CD4-positive, CD25-positive, alpha-beta regulatory T cell (primary cell): ENCODE measurements at regions not wholly inside any gene's neighbourhood (a gene's known extent, or its start where the extent isn't known, plus 50 kb on each side); places are given as distances from the start of the nearest gene placed in this dataset.

Experiments used
- ATAC-seq, 2 donors: fragments of 150-1000 bp; cut with Tn5 transposase; one replicate each; pipeline ENCODE4 v1.10.0; 2021; ENCODE audit warnings: low read depth in 2 of 2, moderate number of reproducible peaks in 2 of 2, moderate library complexity in 1 of 2
- DNase-seq, 3 donors: peaks; one replicate each; pipeline versions ENCODE4 v3.0.0 to v3.0.0-alpha.2; 2012 to 2022; ENCODE audit warnings: mixed read lengths in 1 of 3
- H3K27ac ChIP-seq: one replicate; pipeline ENCODE4 v1.7.0; 2013; ENCODE audit warnings: mild to moderate bottlenecking, low read length; ENCODE audit not compliant: insufficient read depth, poor library complexity, severe bottlenecking
- H3K27me3 ChIP-seq: one replicate; pipeline ENCODE4 v1.7.0; 2013; ENCODE audit warnings: low read length; ENCODE audit not compliant: control insufficient read depth, insufficient read depth
- H3K36me3 ChIP-seq: one replicate; pipeline ENCODE4 v1.7.0; 2013; ENCODE audit warnings: mild to moderate bottlenecking, low read length, moderate library complexity; ENCODE audit not compliant: control insufficient read depth, insufficient read depth
- H3K4me1 ChIP-seq: 2 replicates; pipeline ENCODE4 v1.7.0; 2013; ENCODE audit warnings: mild to moderate bottlenecking, low read length; ENCODE audit not compliant: insufficient read depth, control insufficient read depth, poor library complexity, severe bottlenecking
- H3K4me3 ChIP-seq: one replicate; pipeline ENCODE4 v1.7.0; 2013; ENCODE audit warnings: low read depth, mild to moderate bottlenecking, low read length, moderate library complexity
- H3K9me3 ChIP-seq, 2 experiments: 1 replicate in 1 of 2; 2 replicates in 1 of 2; pipeline ENCODE4 v1.7.0; 2013; ENCODE audit warnings: low read length in 2 of 2, mild to moderate bottlenecking in 1 of 2, moderate library complexity in 1 of 2; ENCODE audit not compliant: control insufficient read depth in 2 of 2
- H3K27ac Mint-ChIP-seq, 3 donors: one replicate each; pipeline ENCODE4 v1.8.0; 2020 to 2022; ENCODE audit warnings: mild to moderate bottlenecking in 3 of 3, mixed read lengths in 3 of 3, moderate library complexity in 2 of 3
- H3K27me3 Mint-ChIP-seq: one replicate; pipeline ENCODE4 v1.8.0; 2022; ENCODE audit warnings: mild to moderate bottlenecking, mixed read lengths
- H3K36me3 Mint-ChIP-seq: one replicate; pipeline ENCODE4 v1.8.0; 2020; ENCODE audit warnings: mixed read lengths
- H3K4me1 Mint-ChIP-seq, 4 donors: one replicate each; pipeline ENCODE4 v1.8.0; 2020 to 2022; ENCODE audit warnings: mixed read lengths in 4 of 4, mild to moderate bottlenecking in 1 of 4
- H3K4me3 Mint-ChIP-seq, 4 donors: one replicate each; pipeline ENCODE4 v1.8.0; 2020 to 2022; ENCODE audit warnings: mild to moderate bottlenecking in 4 of 4, mixed read lengths in 4 of 4, moderate library complexity in 3 of 4
- H3K9me3 Mint-ChIP-seq, 7 donors: one replicate each; pipeline ENCODE4 v1.8.0; 2020 to 2022; ENCODE audit warnings: mixed read lengths in 7 of 7, mild to moderate bottlenecking in 3 of 7, moderate library complexity in 2 of 7

DNA sequence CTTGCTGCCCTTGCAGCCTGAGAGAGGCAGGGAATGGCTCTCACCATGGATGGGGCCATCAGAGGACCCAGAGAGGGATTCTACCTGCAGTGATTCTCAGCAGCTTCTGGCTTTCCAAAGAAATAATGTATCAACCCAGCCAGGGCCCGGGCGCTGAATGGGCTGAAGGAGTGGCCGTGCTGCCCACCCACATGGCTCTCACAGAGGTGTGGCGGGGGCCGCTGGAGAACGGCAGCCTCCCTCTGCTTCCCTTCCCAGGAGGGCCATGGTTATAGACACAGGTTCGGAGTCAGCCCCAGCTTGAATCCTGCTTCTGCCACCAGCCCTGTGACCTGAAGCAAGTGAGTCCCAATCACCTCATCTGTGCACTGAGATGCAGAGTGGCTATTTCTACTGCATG, 82.7 kb downstream of the THAP12 start:
- H3K36me3 Mint-ChIP-seq, result no peaks in the 10 kb centered on the region
- peaks cover 0 to 3% (median 1%) of the 10 kb centered on the region in 4 donors for H3K4me1 Mint-ChIP-seq
- Histone ChIP-seq H3K4me1 (no peaks in the 10 kb centered on the region), H3K36me3 (no peaks in the 10 kb centered on the region), H3K27me3 (no peaks in the 10 kb centered on the region), H3K9me3 (no peaks in the 10 kb centered on the region), H3K4me3 (no peak overlapping the region), H3K27ac (no peak overlapping the region)
- peaks cover 9% of the 10 kb centered on the region for H3K27me3 Mint-ChIP-seq
- no peak overlapping the region for H3K4me3 Mint-ChIP-seq
- H3K9me3 Mint-ChIP-seq, result no peaks in the 10 kb centered on the region
- DNase-seq, result no peak
- ATAC-seq, result no peak
- no peak overlapping the region for H3K27ac Mint-ChIP-seq

DNA sequence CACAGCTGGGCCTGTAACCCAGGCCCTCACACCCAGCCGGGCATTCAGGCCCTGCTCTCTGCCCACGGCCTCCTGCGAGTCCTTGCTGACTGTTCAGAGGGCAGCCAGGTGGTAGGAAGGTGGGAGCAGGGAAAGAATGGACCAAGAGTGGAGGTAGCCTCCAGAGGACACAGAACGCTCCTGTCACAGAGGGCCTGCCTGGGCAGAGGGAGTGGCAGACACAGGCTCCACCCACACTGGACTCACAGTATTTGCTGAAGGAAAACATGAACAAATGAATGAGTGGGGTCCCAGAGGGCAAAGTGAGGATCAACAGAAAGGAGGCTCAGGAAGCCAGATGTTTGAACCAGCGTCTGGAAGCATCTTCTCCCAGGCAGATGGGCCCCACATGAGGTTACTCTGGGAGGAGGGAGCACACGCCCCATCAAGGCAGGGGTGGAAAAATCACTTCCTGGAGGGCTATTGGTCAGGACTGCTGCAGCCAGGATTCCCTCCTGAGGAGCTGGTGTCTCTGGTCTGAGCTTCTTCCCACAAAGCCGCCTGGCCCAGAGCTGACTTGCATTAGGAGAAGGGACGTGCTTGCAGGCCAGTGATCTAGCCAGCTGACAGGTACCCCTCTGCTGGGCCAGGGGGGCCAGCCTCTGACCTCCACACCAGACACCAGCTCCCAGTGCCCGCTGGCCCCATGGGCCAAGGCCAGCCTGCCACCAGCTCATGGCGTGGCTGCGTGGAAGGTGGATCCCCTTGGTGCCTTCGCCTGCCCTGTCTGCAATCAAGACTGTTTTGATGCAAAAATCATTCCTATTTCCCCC, 84.0 kb downstream of the THAP12 start:
- Histone ChIP-seq H3K27me3 (no peaks in the 10 kb centered on the region), H3K9me3 (no peaks in the 10 kb centered on the region), H3K4me3 (no peak overlapping the region), H3K36me3 (no peaks in the 10 kb centered on the region), H3K27ac (no peak overlapping the region), H3K4me1 (no peaks in the 10 kb centered on the region)
- Mint-ChIP-seq H3K4me3 (no peak overlapping the region), H3K36me3 (no peaks in the 10 kb centered on the region), H3K9me3 (no peaks in the 10 kb centered on the region), H3K27me3 (peaks cover 4% of the 10 kb centered on the region), H3K27ac (no peak overlapping the region), H3K4me1 (peaks cover 0 to 11% (median 2%) of the 10 kb centered on the region in 4 donors)
- ATAC-seq, result no peak
- DNase-seq, result no peak

DNA sequence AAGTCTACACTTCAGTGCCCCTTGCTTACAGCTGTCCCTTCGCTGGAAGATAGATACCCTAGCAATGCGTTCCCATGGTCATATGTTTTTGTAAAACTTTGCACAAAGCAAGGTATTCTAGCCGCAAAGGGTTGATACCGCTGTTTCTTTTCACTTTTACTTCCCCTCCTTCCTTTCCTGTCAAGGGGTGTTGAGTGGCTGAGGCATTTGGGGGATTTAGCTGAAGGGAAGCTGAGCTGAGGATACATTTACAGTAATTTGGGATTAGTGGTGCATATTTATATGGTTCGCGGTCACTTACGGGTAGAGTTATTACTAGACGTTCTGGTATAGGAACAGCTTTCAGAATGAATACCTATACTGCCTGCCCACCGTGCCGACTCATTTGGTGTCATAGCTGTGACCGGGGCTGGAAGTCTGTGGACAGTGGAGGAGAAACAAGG, 86.9 kb upstream of the WNT11 start:
- Histone ChIP-seq H3K9me3 (no peaks in the 10 kb centered on the region), H3K4me3 (no peak overlapping the region), H3K27ac (no peak overlapping the region), H3K4me1 (peaks cover 11% of the 10 kb centered on the region), H3K27me3 (no peaks in the 10 kb centered on the region), H3K36me3 (no peaks in the 10 kb centered on the region)
- Mint-ChIP-seq H3K27ac (peak overlapping the region; percentile 39 to 72 (median 55)), H3K9me3 (no peaks in the 10 kb centered on the region), H3K36me3 (no peaks in the 10 kb centered on the region), H3K27me3 (peaks cover 5% of the 10 kb centered on the region), H3K4me1 (peaks cover 0 to 30% (median 11%) of the 10 kb centered on the region in 4 donors), H3K4me3 (peak overlapping the region in 2 of 4 donors; percentile 4 to 12)
- ATAC-seq, result no peak
- DNase-seq, result no peak

DNA sequence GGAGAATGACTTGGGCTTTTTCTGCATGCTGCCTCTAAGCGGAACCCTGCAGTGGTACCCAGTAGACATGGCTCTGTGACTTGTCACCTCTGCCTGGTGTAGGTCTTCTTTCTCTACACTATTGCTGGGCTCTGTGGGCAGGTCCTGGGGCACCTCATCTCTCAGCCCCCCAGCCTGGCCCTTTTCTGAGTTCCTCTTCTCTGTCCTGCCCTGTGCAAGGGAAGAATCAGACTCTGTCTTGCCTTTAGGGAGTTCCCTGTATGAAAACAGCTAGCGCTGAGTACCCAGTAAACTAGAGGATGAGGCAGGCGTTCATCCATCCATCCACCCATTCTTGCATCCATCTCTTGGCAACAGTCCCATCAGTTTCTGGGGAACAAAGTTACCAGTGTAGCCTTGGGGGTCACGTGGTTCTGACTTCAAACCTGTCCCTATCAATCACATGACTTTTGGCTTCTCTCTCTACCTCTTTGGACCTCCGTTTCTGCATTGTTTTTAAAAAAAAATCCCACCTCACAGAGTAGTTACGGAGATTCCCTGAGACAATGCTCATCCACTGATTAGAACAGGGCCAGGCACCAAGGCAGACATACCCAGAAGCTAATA, 86.4 kb upstream of the WNT11 start:
- peak overlapping the region in 1 of 4 donors; percentile 4 for H3K4me3 Mint-ChIP-seq
- Histone ChIP-seq H3K27ac (no peak overlapping the region), H3K27me3 (no peaks in the 10 kb centered on the region), H3K36me3 (no peaks in the 10 kb centered on the region), H3K9me3 (no peaks in the 10 kb centered on the region), H3K4me1 (peaks cover 17% of the 10 kb centered on the region), H3K4me3 (no peak overlapping the region)
- no peak for ATAC-seq
- H3K9me3 Mint-ChIP-seq, result no peaks in the 10 kb centered on the region
- peak overlapping the region in 1 of 3 donors; percentile 55 for H3K27ac Mint-ChIP-seq
- peaks cover 0 to 36% (median 15%) of the 10 kb centered on the region in 4 donors for H3K4me1 Mint-ChIP-seq
- peaks cover 5% of the 10 kb centered on the region for H3K27me3 Mint-ChIP-seq
- no peak for DNase-seq
- no peaks in the 10 kb centered on the region for H3K36me3 Mint-ChIP-seq

DNA sequence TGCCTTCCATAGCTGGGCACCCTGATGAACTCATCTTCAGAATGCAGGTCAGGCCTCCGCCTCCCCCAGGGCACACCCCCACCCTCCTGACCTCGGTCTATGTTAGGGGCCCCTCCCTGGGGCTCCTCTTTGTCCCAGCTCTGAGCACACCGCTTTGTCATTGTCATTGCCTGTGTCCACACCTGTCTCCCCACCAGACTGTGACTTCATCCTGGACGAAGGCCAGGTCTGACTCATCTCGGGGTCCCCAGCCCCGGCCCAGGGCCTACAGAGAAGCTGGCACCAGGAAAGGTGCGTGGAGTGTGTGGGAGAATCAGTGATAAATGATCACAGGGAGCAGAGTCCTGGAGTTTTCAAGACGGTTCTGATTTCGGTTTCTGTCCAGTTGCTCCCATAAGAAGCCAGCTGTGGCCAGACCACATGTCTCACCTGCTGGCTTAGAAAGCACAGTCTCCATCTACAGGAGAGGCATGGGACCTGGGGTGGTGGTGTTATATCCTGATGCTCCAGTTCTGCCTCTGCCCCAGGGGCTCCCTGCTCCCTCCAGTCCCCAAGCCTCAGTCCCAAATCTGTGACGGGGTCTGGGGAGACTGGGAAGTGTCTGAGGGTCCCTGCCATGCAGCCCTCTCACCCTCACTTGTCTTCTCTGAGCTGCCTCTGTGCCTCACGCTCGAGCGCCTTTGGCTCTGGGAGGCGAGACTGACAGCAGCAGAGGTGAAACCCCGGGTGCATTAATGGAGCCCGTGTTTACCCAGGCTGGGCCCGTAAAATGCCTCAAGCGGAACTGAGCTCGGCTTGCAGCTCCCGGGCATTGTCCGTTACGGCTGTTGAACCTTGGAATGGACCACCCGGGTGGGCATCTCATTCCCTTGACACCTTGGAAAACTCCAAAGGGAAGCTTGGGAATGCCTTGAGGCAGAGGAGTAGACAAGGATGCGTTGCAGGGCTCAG, 85.5 kb upstream of the WNT11 start:
- Mint-ChIP-seq H3K27ac (peak overlapping the region in 1 of 3 donors; percentile 25), H3K27me3 (peaks cover 5% of the 10 kb centered on the region), H3K4me3 (no peak overlapping the region), H3K36me3 (no peaks in the 10 kb centered on the region), H3K4me1 (peaks cover 0 to 44% (median 17%) of the 10 kb centered on the region in 4 donors), H3K9me3 (no peaks in the 10 kb centered on the region)
- Histone ChIP-seq H3K27ac (no peak overlapping the region), H3K9me3 (no peaks in the 10 kb centered on the region), H3K27me3 (no peaks in the 10 kb centered on the region), H3K36me3 (no peaks in the 10 kb centered on the region), H3K4me3 (no peak overlapping the region), H3K4me1 (peaks cover 25% of the 10 kb centered on the region)
- no peak for DNase-seq
- ATAC-seq, result no peak

DNA sequence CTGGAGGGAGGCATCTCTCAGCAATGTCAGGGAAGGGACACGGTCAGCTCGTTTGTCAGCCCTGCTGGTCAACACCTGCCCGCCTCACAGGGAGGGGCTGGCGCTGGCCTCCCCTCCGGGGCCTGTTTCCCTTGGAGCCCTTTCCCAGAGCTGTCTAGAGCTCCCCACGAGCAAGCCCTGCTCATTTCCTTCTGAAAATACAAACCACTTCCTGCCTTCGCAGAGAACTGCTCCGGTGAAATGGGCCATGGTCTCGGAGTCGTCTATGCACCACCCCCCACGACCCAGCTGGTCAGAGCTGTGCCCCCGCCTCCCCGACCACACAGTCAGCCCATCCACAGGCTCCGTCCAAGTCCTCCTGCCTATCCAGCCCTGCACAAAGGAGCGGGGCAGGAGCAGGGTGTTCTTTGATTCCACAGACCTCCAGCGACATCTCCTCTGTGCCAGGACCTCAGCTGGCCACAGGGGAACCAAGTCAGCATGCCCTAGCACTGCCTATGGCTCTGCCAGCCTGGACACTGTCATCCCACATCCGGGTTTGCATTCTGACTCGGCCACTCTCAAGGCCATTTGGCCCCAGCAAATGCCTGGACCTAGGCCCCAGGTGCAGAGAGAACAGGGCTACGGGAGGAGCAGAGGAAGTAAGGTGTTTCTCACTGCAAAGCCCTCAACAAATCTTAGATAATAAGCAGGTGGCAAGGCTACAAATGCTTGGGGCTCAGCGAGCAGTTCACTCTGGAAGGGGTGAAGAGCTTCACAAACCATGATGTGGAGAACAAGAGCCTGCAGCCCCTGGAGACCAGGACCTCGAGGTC, 82.1 kb upstream of the WNT11 start:
- no peaks in the 10 kb centered on the region for H3K36me3 Mint-ChIP-seq
- peaks cover 31% of the 10 kb centered on the region for H3K4me1 ChIP-seq
- H3K9me3 ChIP-seq, result no peaks in the 10 kb centered on the region
- H3K4me1 Mint-ChIP-seq, result peaks cover 0 to 56% (median 19%) of the 10 kb centered on the region in 4 donors
- no peaks in the 10 kb centered on the region for H3K36me3 ChIP-seq
- DNase-seq (peak in 2 of 3 donors; percentile 27 to 70), ATAC-seq (peak; percentile 73 to 82)
- peaks cover 5% of the 10 kb centered on the region for H3K27me3 Mint-ChIP-seq
- peak overlapping the region; percentile 13 for H3K4me3 ChIP-seq
- no peaks in the 10 kb centered on the region for H3K27me3 ChIP-seq
- H3K4me3 Mint-ChIP-seq, result peak overlapping the region; percentile 29 to 79 (median 72)
- H3K9me3 Mint-ChIP-seq, result no peaks in the 10 kb centered on the region
- peak overlapping the region; percentile 92 to 97 (median 93) for H3K27ac Mint-ChIP-seq
- peak overlapping the region; percentile 60 for H3K27ac ChIP-seq

DNA sequence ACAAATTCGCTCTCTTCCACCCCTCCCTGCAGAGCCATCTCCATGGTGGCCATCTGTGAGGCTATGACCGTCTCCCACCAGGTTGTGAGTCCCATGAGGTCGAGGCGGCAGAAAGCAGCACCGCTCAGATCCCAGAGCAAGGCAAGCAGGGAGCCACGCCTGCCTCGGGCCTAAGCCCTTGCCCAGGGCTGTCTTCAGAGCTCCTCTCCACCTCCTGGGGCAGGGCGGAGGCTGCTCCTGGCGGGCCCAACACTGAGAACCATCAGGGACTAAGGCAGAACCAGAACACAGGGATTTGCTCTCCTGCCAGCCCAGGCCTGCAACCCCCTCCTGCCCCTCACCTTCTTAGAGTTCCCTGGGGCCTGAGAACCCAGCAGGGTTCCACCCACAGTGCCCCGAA, 80.9 kb upstream of the WNT11 start:
- H3K27ac ChIP-seq, result peak overlapping the region; percentile 60
- Mint-ChIP-seq H3K9me3 (no peaks in the 10 kb centered on the region), H3K27me3 (peaks cover 5% of the 10 kb centered on the region), H3K4me1 (peaks cover 0 to 49% (median 18%) of the 10 kb centered on the region in 4 donors), H3K27ac (peak overlapping the region; percentile 92 to 97 (median 93)), H3K36me3 (no peaks in the 10 kb centered on the region), H3K4me3 (peak overlapping the region in 2 of 4 donors; percentile 11 to 79)
- H3K36me3 ChIP-seq, result no peaks in the 10 kb centered on the region
- no peaks in the 10 kb centered on the region for H3K9me3 ChIP-seq
- H3K4me3 ChIP-seq, result no peak overlapping the region
- peaks cover 31% of the 10 kb centered on the region for H3K4me1 ChIP-seq
- no peak for DNase-seq
- ATAC-seq, result no peak
- H3K27me3 ChIP-seq, result no peaks in the 10 kb centered on the region
